Endodermal cell (in vitro differentiated cells): ENCODE measurements at regions not wholly inside any gene's neighbourhood (a gene's known extent, or its start where the extent isn't known, plus 50 kb on each side); places are given as distances from the start of the nearest gene placed in this dataset.

ENCODE experiments used
- DNase-seq: peaks from one replicate; pipeline ENCODE4 v3.0.0-alpha.2; 2017
- H3K27ac ChIP-seq: 2 replicates; pipeline ENCODE4 v1.5.1; 2013; ENCODE audit warnings: mild to moderate bottlenecking, low read depth, low read length, moderate library complexity
- H3K27me3 ChIP-seq: 2 replicates; pipeline ENCODE4 v1.6.1; 2013; ENCODE audit warnings: mild to moderate bottlenecking, low read length, moderate library complexity; ENCODE audit not compliant: insufficient read depth, control insufficient read depth, poor library complexity, severe bottlenecking
- H3K36me3 ChIP-seq: 2 replicates; pipeline ENCODE4 v1.7.0; 2013; ENCODE audit warnings: mild to moderate bottlenecking, low read length, moderate library complexity; ENCODE audit not compliant: control insufficient read depth, insufficient read depth
- H3K4me1 ChIP-seq: one replicate; pipeline ENCODE4 v1.7.0; 2013; ENCODE audit warnings: low read length; ENCODE audit not compliant: control insufficient read depth, insufficient read depth
- H3K4me3 ChIP-seq: 2 replicates; pipeline ENCODE4 v1.5.1; 2013; ENCODE audit warnings: mild to moderate bottlenecking, low read length, moderate library complexity
- H3K9ac ChIP-seq: 2 replicates; pipeline ENCODE4 v1.6.1; 2013; ENCODE audit warnings: mild to moderate bottlenecking, low read length, moderate library complexity; ENCODE audit not compliant: poor library complexity, severe bottlenecking; ENCODE audit errors: extremely low read depth
- H3K9me3 ChIP-seq: 2 replicates; pipeline ENCODE4 v1.6.1; 2013; ENCODE audit warnings: mild to moderate bottlenecking, low read length, moderate library complexity; ENCODE audit not compliant: control insufficient read depth
- H3K27ac Mint-ChIP-seq: 2 replicates; pipeline ENCODE4 v1.8.0; 2020; ENCODE audit warnings: mixed read lengths
- H3K27me3 Mint-ChIP-seq: 2 replicates; pipeline ENCODE4 v1.8.0; 2021; ENCODE audit warnings: mild to moderate bottlenecking, mixed read lengths; ENCODE audit not compliant: insufficient read depth
- H3K36me3 Mint-ChIP-seq: 2 replicates; pipeline ENCODE4 v1.8.0; 2020; ENCODE audit warnings: low read depth, mixed read lengths
- H3K4me1 Mint-ChIP-seq: 2 replicates; pipeline ENCODE4 v1.8.0; 2020; ENCODE audit warnings: mixed read lengths
- H3K4me3 Mint-ChIP-seq: 2 replicates; pipeline ENCODE4 v1.8.0; 2020; ENCODE audit warnings: mild to moderate bottlenecking, moderate library complexity, mixed read lengths
- H3K9me3 Mint-ChIP-seq: 2 replicates; pipeline ENCODE4 v1.8.0; 2020; ENCODE audit warnings: mild to moderate bottlenecking, mixed read lengths
- CTCF ChIP-seq: fragments of 200-600 bp; sonication (generic); conservative IDR thresholded peaks from 2 replicates; pipeline ENCODE4 v1.5.0; 2021; ENCODE audit warnings: antibody characterized with exemption, mild to moderate bottlenecking
- WGBS, 2 experiments: methylation state at CpG; one replicate each; pipeline versions ENCODE4 v1.1.5 to v1.1.7; 2013; ENCODE audit warnings: missing lambda C conversion rate in 2 of 2, mixed read lengths in 1 of 2; ENCODE audit not compliant: insufficient coverage in 1 of 2, insufficient read length in 1 of 2; 5-methylcytosine and 5-hydroxymethylcytosine counted together

- Mint-ChIP-seq H3K4me1 (peaks cover 6% of the 10 kb centered on the region), H3K27ac (no peak overlapping the region), H3K27me3 (peaks cover 61% of the 10 kb centered on the region), H3K9me3 (peaks cover 18% of the 10 kb centered on the region), H3K36me3 (no peaks in the 10 kb centered on the region), H3K4me3 (no peak overlapping the region)
- Histone ChIP-seq H3K4me1 (no peaks in the 10 kb centered on the region), H3K4me3 (no peak overlapping the region), H3K27ac (no peak overlapping the region), H3K36me3 (no peaks in the 10 kb centered on the region), H3K27me3 (peaks cover 71% of the 10 kb centered on the region), H3K9me3 (peaks cover 21% of the 10 kb centered on the region), H3K9ac (no peak overlapping the region)
- no peak for DNase-seq
- no peak for TF ChIP-seq CTCF
- 93 to 100% methylated on average over 1 of the region's 1 CpG for WGBS, 2 experiments
These were observed 86.4 kb downstream of the OLIG3 start for GRCh38 chr6:137407816-137408215.

- Mint-ChIP-seq H3K4me3 (no peak overlapping the region), H3K36me3 (no peaks in the 10 kb centered on the region), H3K9me3 (peaks cover 18% of the 10 kb centered on the region), H3K4me1 (peaks cover 6% of the 10 kb centered on the region), H3K27ac (no peak overlapping the region), H3K27me3 (peaks cover 51% of the 10 kb centered on the region)
- DNase-seq: no peak
- Histone ChIP-seq H3K4me3 (no peak overlapping the region), H3K27me3 (peaks cover 67% of the 10 kb centered on the region), H3K9me3 (peaks cover 21% of the 10 kb centered on the region), H3K27ac (no peak overlapping the region), H3K4me1 (no peaks in the 10 kb centered on the region), H3K36me3 (no peaks in the 10 kb centered on the region), H3K9ac (no peak overlapping the region)
- no peak for TF ChIP-seq CTCF
These were observed 88.4 kb downstream of the OLIG3 start for GRCh38 chr6:137405806-137406205.

- 88 to 100% methylated on average over 1 to 2 of the region's 2 CpGs for WGBS, 2 experiments
- no peak for DNase-seq
- no peak for TF ChIP-seq CTCF
- Mint-ChIP-seq H3K4me1 (peaks cover 7% of the 10 kb centered on the region), H3K27ac (no peak overlapping the region), H3K9me3 (peaks cover 13% of the 10 kb centered on the region), H3K36me3 (no peaks in the 10 kb centered on the region), H3K4me3 (no peak overlapping the region), H3K27me3 (peaks cover 32% of the 10 kb centered on the region)
- peaks cover 65% of the 10 kb centered on the region for H3K27me3 ChIP-seq
- H3K36me3 ChIP-seq: no peaks in the 10 kb centered on the region
- no peak overlapping the region for H3K4me3 ChIP-seq
- H3K4me1 ChIP-seq: no peaks in the 10 kb centered on the region
- H3K27ac ChIP-seq: no peak overlapping the region
- peaks cover 21% of the 10 kb centered on the region for H3K9me3 ChIP-seq
- H3K9ac ChIP-seq: no peak overlapping the region
These were observed 90.3 kb downstream of the OLIG3 start for GRCh38 chr6:137403855-137404254.
